Thyroid gland (tissue), 4 donors: ENCODE measurements at regions not wholly inside any gene's neighbourhood (a gene's known extent, or its start where the extent isn't known, plus 50 kb on each side); places are given as distances from the start of the nearest gene placed in this dataset.

ENCODE experiments used
- DNase-seq, 2 donors: peaks; one replicate each; pipeline ENCODE4 v3.0.0-alpha.2; 2019
- H3K27ac ChIP-seq, 3 donors: fragments of 200-600 bp; sonication (generic); 1 replicate in 2 of 3; 2 replicates in 1 of 3; pipeline ENCODE4 v1.5.1; 2016 to 2019; ENCODE audit warnings: mild to moderate bottlenecking in 1 of 3, moderate library complexity in 1 of 3
- H3K27me3 ChIP-seq: fragments of 200-600 bp; sonication (generic); one replicate; pipeline ENCODE4 v1.5.1; 2019
- H3K36me3 ChIP-seq, 2 donors: fragments of 200-600 bp; sonication (generic); one replicate each; pipeline ENCODE4 v1.5.1; 2016 to 2019
- H3K4me1 ChIP-seq, 2 donors: fragments of 200-600 bp; sonication (generic); one replicate each; pipeline ENCODE4 v1.5.1; 2017 to 2019
- H3K4me3 ChIP-seq, 3 donors: fragments of 200-600 bp; sonication (generic); replicated peaks in 1 of 3; 1 replicate in 2 of 3; 2 replicates in 1 of 3; pipeline ENCODE4 v1.5.1; 2016; ENCODE audit warnings: mild to moderate bottlenecking in 1 of 3
- H3K9me3 ChIP-seq: fragments of 200-600 bp; sonication (generic); one replicate; pipeline ENCODE4 v1.5.1; 2017
- POLR2A ChIP-seq, 2 donors: fragments of 450-650 bp; IDR thresholded peaks; one replicate each; pipeline ENCODE4 v1.6.1; 2017; ENCODE audit warnings: antibody characterized with exemption in 2 of 2, mild to moderate bottlenecking in 2 of 2, moderate library complexity in 1 of 2
- whole genome bisulfite sequencing, 2 donors: methylation state at CpG; one replicate each; pipeline ENCODE4 v1.1.5; 2017; 5-methylcytosine and 5-hydroxymethylcytosine counted together
- intact Hi-C: fragments of 100-400 bp; cut with DNase I; formaldehyde crosslinking; loops from one replicate; pipeline ENCODE4 v1.15.1; 2023
- TF ChIP-seq, protein P1 (sequence below), 6 experiments: fragments of 200-600 bp in 3 of 6; fragments of 450-650 bp in 3 of 6; sonication (generic) in 3 of 6; IDR thresholded peaks; one replicate each; pipeline ENCODE4 v1.5.1; 2016 to 2019; ENCODE audit warnings: antibody characterized with exemption in 6 of 6, mild to moderate bottlenecking in 2 of 6, inconsistent platforms in 1 of 6, moderate library complexity in 1 of 6

DNA sequence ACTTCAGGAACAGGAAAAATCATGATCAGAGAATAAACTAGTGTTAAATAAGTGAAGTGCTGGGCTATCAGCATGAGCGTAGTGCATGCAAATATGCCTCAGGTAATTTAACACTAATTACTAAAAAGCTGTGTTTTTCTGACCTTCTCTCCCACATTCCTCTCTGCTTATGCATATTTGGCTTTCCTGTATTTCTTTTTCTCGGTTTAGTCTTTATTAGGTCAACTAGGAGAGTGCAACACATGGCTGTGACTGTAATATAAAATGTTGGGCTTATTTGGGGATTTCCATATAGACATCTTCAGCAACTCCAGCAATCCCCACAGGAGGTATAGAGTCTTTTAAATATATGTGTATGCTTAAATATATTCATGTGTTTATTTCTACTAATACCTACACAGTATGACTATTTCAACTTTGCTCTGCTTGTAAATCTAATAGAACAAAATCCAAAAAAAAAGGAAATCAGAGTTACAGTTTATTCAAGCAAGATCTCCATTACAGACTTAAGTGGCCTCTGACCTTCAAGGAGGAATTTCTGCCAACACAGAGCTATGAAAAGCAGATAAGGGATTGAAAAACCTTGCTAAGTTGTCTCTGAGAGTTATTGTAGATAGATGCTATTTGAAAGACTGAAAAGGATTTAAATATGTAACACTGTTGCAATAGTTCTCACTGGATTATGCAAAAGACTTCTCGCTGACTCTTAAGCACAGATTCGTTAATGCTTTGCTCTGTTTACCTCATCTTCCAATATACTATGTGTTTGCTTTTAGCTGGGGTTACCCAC lies 359.5 kb upstream of the RGPD4 start:
- H3K27ac ChIP-seq = peak overlapping the region; percentile 17 to 85 (median 67)
- intact Hi-C loops = no loop called here
- DNase-seq = no peak
- no peaks in the 10 kb centered on the region for H3K9me3 ChIP-seq
- no peaks in the 10 kb centered on the region for H3K36me3 ChIP-seq
- peaks cover 16 to 27% of the 10 kb centered on the region in 2 donors for H3K4me1 ChIP-seq
- TF ChIP-seq, protein P1, sequence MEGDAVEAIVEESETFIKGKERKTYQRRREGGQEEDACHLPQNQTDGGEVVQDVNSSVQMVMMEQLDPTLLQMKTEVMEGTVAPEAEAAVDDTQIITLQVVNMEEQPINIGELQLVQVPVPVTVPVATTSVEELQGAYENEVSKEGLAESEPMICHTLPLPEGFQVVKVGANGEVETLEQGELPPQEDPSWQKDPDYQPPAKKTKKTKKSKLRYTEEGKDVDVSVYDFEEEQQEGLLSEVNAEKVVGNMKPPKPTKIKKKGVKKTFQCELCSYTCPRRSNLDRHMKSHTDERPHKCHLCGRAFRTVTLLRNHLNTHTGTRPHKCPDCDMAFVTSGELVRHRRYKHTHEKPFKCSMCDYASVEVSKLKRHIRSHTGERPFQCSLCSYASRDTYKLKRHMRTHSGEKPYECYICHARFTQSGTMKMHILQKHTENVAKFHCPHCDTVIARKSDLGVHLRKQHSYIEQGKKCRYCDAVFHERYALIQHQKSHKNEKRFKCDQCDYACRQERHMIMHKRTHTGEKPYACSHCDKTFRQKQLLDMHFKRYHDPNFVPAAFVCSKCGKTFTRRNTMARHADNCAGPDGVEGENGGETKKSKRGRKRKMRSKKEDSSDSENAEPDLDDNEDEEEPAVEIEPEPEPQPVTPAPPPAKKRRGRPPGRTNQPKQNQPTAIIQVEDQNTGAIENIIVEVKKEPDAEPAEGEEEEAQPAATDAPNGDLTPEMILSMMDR (IDR thresholded peaks at IDR 0.05) = no peak
- no peak for TF ChIP-seq POLR2A (IDR thresholded peaks at IDR 0.05)
- WGBS, 2 donors = 55 to 57% methylated on average over 4 of the region's 4 CpGs
- H3K27me3 ChIP-seq = no peaks in the 10 kb centered on the region
- H3K4me3 ChIP-seq = no peak overlapping the region

DNA sequence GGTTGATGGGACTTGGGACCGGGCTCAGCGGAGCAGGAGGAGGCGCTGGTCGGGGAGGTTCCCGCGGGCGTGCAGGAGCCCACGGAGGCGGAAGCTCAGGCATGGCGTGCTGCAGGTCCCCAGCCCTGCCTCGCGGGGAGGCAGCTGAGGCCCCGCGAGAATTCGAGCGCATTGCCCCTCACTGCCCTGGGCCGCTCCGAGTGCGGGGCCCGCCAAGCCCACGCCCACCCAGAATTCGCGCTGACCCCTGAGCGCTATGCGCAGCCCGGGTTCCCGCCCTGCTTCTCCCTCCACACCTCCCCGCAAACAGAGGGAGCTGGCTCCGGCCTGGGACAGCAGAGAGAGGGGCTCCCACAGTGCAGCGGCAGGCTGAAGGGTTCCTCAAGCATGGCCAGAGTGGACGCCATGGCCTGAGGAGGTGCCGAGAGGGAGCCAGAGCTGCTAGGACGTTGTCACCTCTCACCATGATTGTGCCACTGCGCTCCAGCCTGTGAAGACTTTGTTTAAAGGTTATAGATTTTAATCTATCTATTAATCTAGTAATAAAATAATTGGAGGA lies 357.2 kb upstream of the RGPD4 start:
- Histone ChIP-seq H3K27ac (no peak overlapping the region), H3K4me3 (no peak overlapping the region), H3K4me1 (peaks cover 16 to 22% of the 10 kb centered on the region in 2 donors), H3K9me3 (no peaks in the 10 kb centered on the region), H3K36me3 (no peaks in the 10 kb centered on the region), H3K27me3 (no peaks in the 10 kb centered on the region)
- DNase-seq = no peak
- intact Hi-C loops = no loop called here
- 90 to 94% methylated on average over 21 to 34 of the region's 34 CpGs for WGBS, 2 donors
- TF ChIP-seq, protein P1 (IDR thresholded peaks at IDR 0.05) = no peak

DNA sequence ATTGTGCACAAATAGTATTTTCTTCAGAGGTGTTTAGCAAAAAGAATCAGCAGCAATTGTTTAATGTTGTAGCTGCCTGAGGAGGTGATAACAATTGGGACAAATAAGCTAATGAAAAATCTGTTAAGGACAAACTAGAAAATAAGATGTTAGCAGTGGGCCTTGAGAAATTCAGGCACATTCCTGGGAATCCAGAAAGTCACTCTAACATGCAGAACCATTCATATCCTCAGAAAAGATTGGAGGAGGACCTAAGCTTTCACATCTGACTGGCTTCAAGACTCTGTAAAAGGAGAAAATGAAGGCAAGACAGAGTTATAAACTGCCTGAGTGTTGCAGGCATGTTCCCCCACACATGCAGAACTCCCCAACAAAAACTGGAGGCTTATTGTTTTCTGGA lies 353.5 kb upstream of the RGPD4 start:
- Histone ChIP-seq H3K9me3 (no peaks in the 10 kb centered on the region), H3K27ac (peak overlapping the region in 1 of 3 donors; percentile 0), H3K4me3 (no peak overlapping the region), H3K27me3 (no peaks in the 10 kb centered on the region), H3K4me1 (peaks cover 0 to under 1% of the 10 kb centered on the region in 2 donors), H3K36me3 (no peaks in the 10 kb centered on the region)
- DNase-seq = no peak
- intact Hi-C loops = no loop called here
- TF ChIP-seq, protein P1 (IDR thresholded peaks at IDR 0.05) = no peak
- TF ChIP-seq POLR2A (IDR thresholded peaks at IDR 0.05) = no peak

DNA sequence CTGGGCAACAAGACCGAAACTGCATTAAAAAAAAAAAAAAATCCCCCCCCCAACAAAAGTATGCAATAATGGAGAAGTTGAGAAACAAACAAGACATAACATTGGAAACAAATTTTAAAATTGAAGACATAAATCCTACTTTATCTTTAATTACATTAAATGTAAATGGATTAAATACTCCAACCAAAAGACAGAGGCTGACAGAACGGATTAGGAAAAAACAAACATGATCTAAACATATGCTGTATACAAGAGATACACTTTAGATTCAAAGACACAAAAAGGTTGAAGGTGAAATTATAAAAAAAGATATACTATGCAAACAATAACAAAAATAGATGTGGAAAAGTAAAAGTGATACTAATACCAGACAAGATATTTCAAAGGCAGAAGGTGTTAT lies 350.8 kb upstream of the RGPD4 start:
- intact Hi-C loops = no loop called here
- Histone ChIP-seq H3K27me3 (no peaks in the 10 kb centered on the region), H3K9me3 (no peaks in the 10 kb centered on the region), H3K4me3 (no peak overlapping the region), H3K36me3 (no peaks in the 10 kb centered on the region), H3K27ac (no peak overlapping the region), H3K4me1 (no peaks in the 10 kb centered on the region)
- WGBS, 2 donors = 90 to 95% methylated on average over 2 of the region's 2 CpGs
- no peak for DNase-seq
- no peak for TF ChIP-seq POLR2A (IDR thresholded peaks at IDR 0.05)
- TF ChIP-seq, protein P1 (IDR thresholded peaks at IDR 0.05) = no peak

DNA sequence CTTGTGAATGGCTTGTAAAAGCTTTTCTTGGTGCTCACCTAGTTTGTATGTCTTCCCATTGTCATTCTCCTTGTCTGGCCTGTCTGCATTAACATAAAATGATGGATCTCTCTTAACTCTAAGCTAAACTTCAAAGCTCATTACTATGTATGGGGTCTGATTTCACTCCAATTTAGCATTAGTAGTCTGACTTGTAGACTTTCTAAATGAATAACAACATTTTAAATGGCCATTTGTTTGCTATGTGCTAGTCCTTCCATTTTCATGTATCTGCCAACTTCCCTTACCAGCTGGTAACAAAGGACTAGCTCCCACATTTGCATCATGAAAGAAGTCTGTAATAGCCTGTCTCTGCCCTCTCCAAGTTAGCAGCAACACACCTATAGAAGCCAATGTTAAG lies 324.2 kb upstream of the RGPD4 start:
- H3K27me3 ChIP-seq = no peaks in the 10 kb centered on the region
- no peaks in the 10 kb centered on the region for H3K36me3 ChIP-seq
- no peak for DNase-seq
- no peak overlapping the region for H3K4me3 ChIP-seq
- TF ChIP-seq, protein P1 (IDR thresholded peaks at IDR 0.05) = no peak
- TF ChIP-seq POLR2A (IDR thresholded peaks at IDR 0.05) = no peak
- H3K9me3 ChIP-seq = no peaks in the 10 kb centered on the region
- H3K4me1 ChIP-seq = peaks cover 30 to 31% of the 10 kb centered on the region in 2 donors
- no peak overlapping the region for H3K27ac ChIP-seq
- intact Hi-C loops = loop anchor here (10.0 kb wide), 1 partner anchor 138 kb away; no protein-coding TSS in a partner anchor
